ENCODE measurements at regions not wholly inside any gene's neighbourhood (a gene's known extent, or its start where the extent isn't known, plus 50 kb on each side); places are given as distances from the start of the nearest gene placed in this dataset.

DNA sequence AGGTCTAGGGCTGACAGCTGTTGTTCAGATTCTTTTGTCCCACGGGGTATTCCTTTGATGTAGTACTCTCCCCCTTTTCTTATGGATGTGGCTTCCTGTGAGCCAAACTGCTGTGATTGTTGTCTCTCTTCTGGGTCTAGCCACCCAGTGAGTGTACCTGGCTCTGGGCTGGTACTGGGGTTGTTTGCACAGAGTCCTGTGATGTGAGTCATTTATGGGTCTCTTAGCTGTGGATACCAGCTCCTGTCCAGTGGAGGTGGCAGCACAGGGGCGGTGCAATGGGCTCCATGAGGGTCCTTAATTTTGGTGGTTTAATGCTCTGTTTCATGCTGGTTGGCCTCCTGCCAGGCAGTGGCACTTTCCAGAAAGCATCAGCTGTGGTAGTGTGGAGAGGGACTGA is 161.3 kb downstream of the CAVIN4 start:
- TF ChIP-seq, protein P1, sequence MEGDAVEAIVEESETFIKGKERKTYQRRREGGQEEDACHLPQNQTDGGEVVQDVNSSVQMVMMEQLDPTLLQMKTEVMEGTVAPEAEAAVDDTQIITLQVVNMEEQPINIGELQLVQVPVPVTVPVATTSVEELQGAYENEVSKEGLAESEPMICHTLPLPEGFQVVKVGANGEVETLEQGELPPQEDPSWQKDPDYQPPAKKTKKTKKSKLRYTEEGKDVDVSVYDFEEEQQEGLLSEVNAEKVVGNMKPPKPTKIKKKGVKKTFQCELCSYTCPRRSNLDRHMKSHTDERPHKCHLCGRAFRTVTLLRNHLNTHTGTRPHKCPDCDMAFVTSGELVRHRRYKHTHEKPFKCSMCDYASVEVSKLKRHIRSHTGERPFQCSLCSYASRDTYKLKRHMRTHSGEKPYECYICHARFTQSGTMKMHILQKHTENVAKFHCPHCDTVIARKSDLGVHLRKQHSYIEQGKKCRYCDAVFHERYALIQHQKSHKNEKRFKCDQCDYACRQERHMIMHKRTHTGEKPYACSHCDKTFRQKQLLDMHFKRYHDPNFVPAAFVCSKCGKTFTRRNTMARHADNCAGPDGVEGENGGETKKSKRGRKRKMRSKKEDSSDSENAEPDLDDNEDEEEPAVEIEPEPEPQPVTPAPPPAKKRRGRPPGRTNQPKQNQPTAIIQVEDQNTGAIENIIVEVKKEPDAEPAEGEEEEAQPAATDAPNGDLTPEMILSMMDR (IDR thresholded peaks at IDR 0.05), result no peak
- TF ChIP-seq GABPA (IDR thresholded peaks at IDR 0.05; ENCODE audit: low read depth) (no peak), EP300 (IDR thresholded peaks at IDR 0.05; ENCODE audit: borderline replicate concordance in 1 of 2, low read depth in 1 of 2, low read length in 1 of 2) (no peak), YY1 (IDR thresholded peaks at IDR 0.05; ENCODE audit: low read depth) (no peak), FOSL2 (IDR thresholded peaks at IDR 0.05; ENCODE audit: borderline replicate concordance, low read depth) (no peak), RFX5 (IDR thresholded peaks at IDR 0.05; ENCODE audit: low read length) (no peak), JUND (IDR thresholded peaks at IDR 0.05) (no peak), RAD21 (IDR thresholded peaks at IDR 0.05; ENCODE audit: low read length) (no peak), EZH2phosphoT487 (IDR thresholded peaks at IDR 0.05; ENCODE audit: borderline replicate concordance, low read depth) (no peak), SMC3 (IDR thresholded peaks at IDR 0.05; ENCODE audit: low read depth, low read length) (no peak), MXI1 (IDR thresholded peaks at IDR 0.05; ENCODE audit: low read depth, low read length) (no peak), RXRA (IDR thresholded peaks at IDR 0.05; ENCODE audit: borderline replicate concordance, low read depth) (no peak), SIN3A (IDR thresholded peaks at IDR 0.05; ENCODE audit: borderline replicate concordance, low read depth, low read length) (no peak)
- TF ChIP-seq, protein P2, sequence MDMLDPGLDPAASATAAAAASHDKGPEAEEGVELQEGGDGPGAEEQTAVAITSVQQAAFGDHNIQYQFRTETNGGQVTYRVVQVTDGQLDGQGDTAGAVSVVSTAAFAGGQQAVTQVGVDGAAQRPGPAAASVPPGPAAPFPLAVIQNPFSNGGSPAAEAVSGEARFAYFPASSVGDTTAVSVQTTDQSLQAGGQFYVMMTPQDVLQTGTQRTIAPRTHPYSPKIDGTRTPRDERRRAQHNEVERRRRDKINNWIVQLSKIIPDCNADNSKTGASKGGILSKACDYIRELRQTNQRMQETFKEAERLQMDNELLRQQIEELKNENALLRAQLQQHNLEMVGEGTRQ (IDR thresholded peaks at IDR 0.05; ENCODE audit: borderline replicate concordance, low read depth, low read length), result no peak

Measured in SK-N-SH (cell line).